Neural progenitor cell (in vitro differentiated cells): ENCODE measurements at regions not wholly inside any gene's neighbourhood (a gene's known extent, or its start where the extent isn't known, plus 50 kb on each side); places are given as distances from the start of the nearest gene placed in this dataset.
"Not testable (repeated sequence)": the region's sequence is repeated elsewhere in the genome, so short reads cannot be mapped to it uniquely, and the experiment has no call there.

ENCODE experiments used
- DNase-seq: peaks from one replicate; pipeline ENCODE4 v3.0.0-alpha.2; 2016; ENCODE audit warnings: low spot score
- H2AFZ ChIP-seq: fragments of 200-600 bp; sonication (generic); replicated peaks from 2 replicates; pipeline ENCODE4 v1.6.1; 2016; ENCODE audit warnings: antibody characterized with exemption
- H3F3A ChIP-seq: fragments of 200-600 bp; sonication (generic); 2 replicates; pipeline ENCODE4 v1.6.1; 2016; ENCODE audit warnings: antibody characterized with exemption, low read depth
- H3K27ac ChIP-seq: fragments of 200-600 bp; sonication (generic); 2 replicates; pipeline ENCODE4 v1.5.1; 2016; ENCODE audit warnings: mild to moderate bottlenecking
- H3K27me3 ChIP-seq: fragments of 200-600 bp; sonication (generic); 2 replicates; pipeline ENCODE4 v1.6.1; 2016; ENCODE audit warnings: mild to moderate bottlenecking, moderate library complexity
- H3K36me3 ChIP-seq: fragments of 200-600 bp; sonication (generic); 2 replicates; pipeline ENCODE4 v1.5.1; 2016
- H3K4me1 ChIP-seq: fragments of 200-600 bp; sonication (generic); 2 replicates; pipeline ENCODE4 v1.6.1; 2016; ENCODE audit warnings: mixed run types
- H3K4me2 ChIP-seq: fragments of 200-600 bp; sonication (generic); 2 replicates; pipeline ENCODE4 v1.6.1; 2016
- H3K4me3 ChIP-seq: fragments of 200-600 bp; sonication (generic); 2 replicates; pipeline ENCODE4 v1.5.1; 2016
- H3K79me2 ChIP-seq: fragments of 200-600 bp; sonication (generic); 2 replicates; pipeline ENCODE4 v1.6.1; 2016; ENCODE audit warnings: low read depth
- H3K9ac ChIP-seq: fragments of 200-600 bp; sonication (generic); 2 replicates; pipeline ENCODE4 v1.6.1; 2016
- H3K9me3 ChIP-seq: fragments of 200-600 bp; sonication (generic); 2 replicates; pipeline ENCODE4 v1.5.1; 2016; ENCODE audit warnings: low read depth
- H4K20me1 ChIP-seq: fragments of 200-600 bp; sonication (generic); 2 replicates; pipeline ENCODE4 v1.6.1; 2016; ENCODE audit warnings: low read depth
- H3K27ac Mint-ChIP-seq: 3 replicates; pipeline ENCODE4 v1.8.0; 2021; ENCODE audit warnings: mixed read lengths
- H3K27me3 Mint-ChIP-seq: 2 replicates; pipeline ENCODE4 v1.8.0; 2022; ENCODE audit warnings: low read depth, mild to moderate bottlenecking, inconsistent platforms, moderate library complexity, mixed read lengths; ENCODE audit not compliant: insufficient read depth
- H3K36me3 Mint-ChIP-seq: 3 replicates; pipeline ENCODE4 v1.8.0; 2021; ENCODE audit warnings: mixed read lengths
- H3K4me1 Mint-ChIP-seq: 3 replicates; pipeline ENCODE4 v1.8.0; 2021; ENCODE audit warnings: mixed read lengths
- H3K4me3 Mint-ChIP-seq: 3 replicates; pipeline ENCODE4 v1.8.0; 2021; ENCODE audit warnings: mild to moderate bottlenecking, moderate library complexity, mixed read lengths
- H3K9me3 Mint-ChIP-seq: 3 replicates; pipeline ENCODE4 v1.8.0; 2020; ENCODE audit warnings: mixed read lengths
- EZH2 ChIP-seq: fragments of 200-600 bp; sonication (generic); IDR thresholded peaks from 2 replicates; pipeline ENCODE4 v1.6.1; 2017; ENCODE audit warnings: antibody characterized with exemption, mild to moderate bottlenecking, moderate library complexity
- EZH2phosphoT487 ChIP-seq: fragments of 200-600 bp; sonication (generic); IDR thresholded peaks from 2 replicates; pipeline ENCODE4 v1.6.1; 2017; ENCODE audit warnings: antibody characterized with exemption
- TF ChIP-seq, protein P1 (sequence below): fragments of 200-600 bp; sonication (generic); IDR thresholded peaks from 2 replicates; pipeline ENCODE4 v1.5.1; 2017; ENCODE audit warnings: antibody characterized with exemption, mild to moderate bottlenecking

DNA sequence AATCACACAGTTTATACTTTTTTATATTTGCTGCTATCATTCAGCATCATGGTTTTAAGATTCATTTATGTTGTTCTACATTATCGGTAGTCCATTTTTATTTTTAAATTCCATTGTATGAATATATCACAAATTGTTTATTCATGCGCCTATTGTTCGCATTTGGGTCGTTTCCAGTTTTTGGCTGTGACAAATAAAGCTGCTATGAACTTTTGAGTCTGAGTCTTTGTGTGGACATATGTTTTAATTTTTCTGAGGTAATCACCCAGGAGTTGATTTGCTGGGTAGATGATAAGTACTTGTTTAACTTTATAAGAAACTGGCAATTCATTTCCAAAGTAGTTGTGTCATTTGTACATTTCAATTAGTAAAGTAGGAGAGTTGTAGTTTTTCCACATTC lies 74.2 kb upstream of the CSNK1A1L start:
- Histone ChIP-seq H3K4me1 (no peaks in the 10 kb centered on the region), H3K79me2 (no peaks in the 10 kb centered on the region), H4K20me1 (no peaks in the 10 kb centered on the region), H3K9ac (no peak overlapping the region), H3K27ac (no peak overlapping the region), H3K4me2 (no peak overlapping the region), H3K4me3 (no peak overlapping the region), H3F3A (no peaks in the 10 kb centered on the region), H2AFZ (no peak overlapping the region), H3K36me3 (no peaks in the 10 kb centered on the region), H3K9me3 (no peaks in the 10 kb centered on the region), H3K27me3 (no peaks in the 10 kb centered on the region)
- Mint-ChIP-seq H3K4me3 (no peak overlapping the region), H3K36me3 (no peaks in the 10 kb centered on the region), H3K4me1 (no peaks in the 10 kb centered on the region), H3K9me3 (peaks cover 7% of the 10 kb centered on the region), H3K27me3 (no peaks in the 10 kb centered on the region), H3K27ac (no peak overlapping the region)
- no peak for DNase-seq
- no peak for TF ChIP-seq EZH2phosphoT487
- no peak for TF ChIP-seq EZH2
- TF ChIP-seq, protein P1, sequence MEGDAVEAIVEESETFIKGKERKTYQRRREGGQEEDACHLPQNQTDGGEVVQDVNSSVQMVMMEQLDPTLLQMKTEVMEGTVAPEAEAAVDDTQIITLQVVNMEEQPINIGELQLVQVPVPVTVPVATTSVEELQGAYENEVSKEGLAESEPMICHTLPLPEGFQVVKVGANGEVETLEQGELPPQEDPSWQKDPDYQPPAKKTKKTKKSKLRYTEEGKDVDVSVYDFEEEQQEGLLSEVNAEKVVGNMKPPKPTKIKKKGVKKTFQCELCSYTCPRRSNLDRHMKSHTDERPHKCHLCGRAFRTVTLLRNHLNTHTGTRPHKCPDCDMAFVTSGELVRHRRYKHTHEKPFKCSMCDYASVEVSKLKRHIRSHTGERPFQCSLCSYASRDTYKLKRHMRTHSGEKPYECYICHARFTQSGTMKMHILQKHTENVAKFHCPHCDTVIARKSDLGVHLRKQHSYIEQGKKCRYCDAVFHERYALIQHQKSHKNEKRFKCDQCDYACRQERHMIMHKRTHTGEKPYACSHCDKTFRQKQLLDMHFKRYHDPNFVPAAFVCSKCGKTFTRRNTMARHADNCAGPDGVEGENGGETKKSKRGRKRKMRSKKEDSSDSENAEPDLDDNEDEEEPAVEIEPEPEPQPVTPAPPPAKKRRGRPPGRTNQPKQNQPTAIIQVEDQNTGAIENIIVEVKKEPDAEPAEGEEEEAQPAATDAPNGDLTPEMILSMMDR: no peak

DNA sequence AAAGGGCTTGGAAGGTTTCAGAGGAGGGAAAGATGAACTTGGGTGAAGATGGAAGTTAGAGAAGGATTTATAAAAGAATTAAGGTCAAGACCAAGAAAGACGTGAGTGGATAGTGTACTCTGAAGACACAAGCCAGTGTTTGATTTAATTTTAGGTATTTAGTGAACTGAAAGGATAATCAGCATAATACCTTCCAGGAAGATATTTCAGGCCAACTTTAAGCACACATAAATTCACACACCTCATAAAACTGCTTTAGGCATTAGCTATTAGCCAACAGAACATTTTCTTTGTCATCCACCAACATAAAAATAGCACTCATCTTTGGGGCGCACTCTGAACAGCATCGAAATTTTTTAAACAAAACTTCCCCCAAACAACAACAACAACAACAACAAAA lies 71.7 kb upstream of the CSNK1A1L start:
- H3K27ac Mint-ChIP-seq: no peak overlapping the region
- H3K4me3 Mint-ChIP-seq: no peak overlapping the region
- H3K4me3 ChIP-seq: no peak overlapping the region
- H3K27me3 Mint-ChIP-seq: no peaks in the 10 kb centered on the region
- no peak for DNase-seq
- H2AFZ ChIP-seq: no peak overlapping the region
- H3K4me1 Mint-ChIP-seq: no peaks in the 10 kb centered on the region
- no peaks in the 10 kb centered on the region for H3K9me3 ChIP-seq
- H3K4me1 ChIP-seq: no peaks in the 10 kb centered on the region
- no peak overlapping the region for H3K27ac ChIP-seq
- no peaks in the 10 kb centered on the region for H3K36me3 Mint-ChIP-seq
- TF ChIP-seq EZH2 (no peak), EZH2phosphoT487 (no peak)
- TF ChIP-seq, protein P1: no peak
- H3F3A ChIP-seq: no peaks in the 10 kb centered on the region
- no peaks in the 10 kb centered on the region for H3K79me2 ChIP-seq
- no peak overlapping the region for H3K9ac ChIP-seq
- no peaks in the 10 kb centered on the region for H3K9me3 Mint-ChIP-seq
- no peaks in the 10 kb centered on the region for H3K36me3 ChIP-seq
- no peak overlapping the region for H3K4me2 ChIP-seq
- H3K27me3 ChIP-seq: no peaks in the 10 kb centered on the region
- H4K20me1 ChIP-seq: no peaks in the 10 kb centered on the region

DNA sequence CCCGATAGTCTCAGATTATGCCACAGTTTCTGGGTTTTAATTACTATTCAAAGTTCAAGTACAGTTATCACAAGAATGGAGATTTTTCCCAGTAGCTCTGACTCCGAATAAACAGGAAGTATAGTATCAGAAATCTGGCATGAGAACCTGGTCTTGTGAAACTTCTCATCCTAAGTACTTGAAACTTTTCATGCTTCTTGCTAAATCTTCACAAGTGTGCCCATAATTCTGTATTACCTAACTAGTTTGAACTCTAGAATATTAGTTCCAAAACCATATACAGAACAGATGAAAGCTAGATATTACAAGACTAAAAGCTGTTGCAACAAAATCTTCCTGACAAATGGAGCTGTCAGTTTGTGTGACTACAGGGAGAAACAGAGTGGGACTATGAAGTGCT lies 70.5 kb upstream of the CSNK1A1L start:
- no peaks in the 10 kb centered on the region for H3K36me3 Mint-ChIP-seq
- H3F3A ChIP-seq: no peaks in the 10 kb centered on the region
- no peak for TF ChIP-seq EZH2
- TF ChIP-seq, protein P1: no peak
- no peak for TF ChIP-seq EZH2phosphoT487
- H3K4me3 Mint-ChIP-seq: no peak overlapping the region
- peaks cover 2% of the 10 kb centered on the region for H3K27me3 Mint-ChIP-seq
- H3K4me1 ChIP-seq: no peaks in the 10 kb centered on the region
- no peaks in the 10 kb centered on the region for H3K79me2 ChIP-seq
- no peaks in the 10 kb centered on the region for H3K9me3 ChIP-seq
- no peak for DNase-seq
- no peak overlapping the region for H2AFZ ChIP-seq
- no peaks in the 10 kb centered on the region for H4K20me1 ChIP-seq
- H3K27ac ChIP-seq: no peak overlapping the region
- no peaks in the 10 kb centered on the region for H3K27me3 ChIP-seq
- no peak overlapping the region for H3K4me3 ChIP-seq
- H3K9me3 Mint-ChIP-seq: no peaks in the 10 kb centered on the region
- H3K27ac Mint-ChIP-seq: no peak overlapping the region
- no peak overlapping the region for H3K4me2 ChIP-seq
- no peak overlapping the region for H3K9ac ChIP-seq
- no peaks in the 10 kb centered on the region for H3K36me3 ChIP-seq
- no peaks in the 10 kb centered on the region for H3K4me1 Mint-ChIP-seq

DNA sequence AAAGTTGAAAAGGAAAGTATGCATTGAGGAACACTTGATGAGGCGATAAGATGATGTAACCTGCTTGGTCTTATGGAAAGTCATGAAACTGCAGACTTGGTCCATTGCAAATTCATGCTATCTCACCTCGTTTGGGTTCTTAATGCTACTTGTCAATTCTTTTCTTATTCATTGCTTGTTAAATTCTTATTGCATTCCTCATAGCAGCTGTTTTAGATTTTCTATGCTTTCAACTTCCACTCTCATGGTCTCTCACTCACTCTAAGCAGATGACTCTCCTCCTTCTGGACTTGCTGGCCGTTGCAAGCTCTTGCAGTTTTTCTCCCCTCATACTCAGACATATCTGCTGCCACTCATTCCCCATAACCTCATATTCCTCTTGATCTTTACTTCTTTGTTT lies 67.8 kb upstream of the CSNK1A1L start:
- Histone ChIP-seq H3K4me2 (no peak overlapping the region), H2AFZ (no peak overlapping the region), H3F3A (no peaks in the 10 kb centered on the region), H3K27ac (no peak overlapping the region), H4K20me1 (no peaks in the 10 kb centered on the region), H3K79me2 (no peaks in the 10 kb centered on the region), H3K4me1 (no peaks in the 10 kb centered on the region), H3K4me3 (no peak overlapping the region), H3K36me3 (no peaks in the 10 kb centered on the region), H3K9ac (no peak overlapping the region), H3K27me3 (no peaks in the 10 kb centered on the region), H3K9me3 (no peaks in the 10 kb centered on the region)
- H3K4me3 Mint-ChIP-seq: no peak overlapping the region
- no peak for DNase-seq
- H3K9me3 Mint-ChIP-seq: no peaks in the 10 kb centered on the region
- H3K36me3 Mint-ChIP-seq: no peaks in the 10 kb centered on the region
- TF ChIP-seq, protein P1: no peak
- TF ChIP-seq EZH2 (no peak), EZH2phosphoT487 (no peak)
- peaks cover 2% of the 10 kb centered on the region for H3K27me3 Mint-ChIP-seq
- H3K4me1 Mint-ChIP-seq: no peaks in the 10 kb centered on the region
- no peak overlapping the region for H3K27ac Mint-ChIP-seq

DNA sequence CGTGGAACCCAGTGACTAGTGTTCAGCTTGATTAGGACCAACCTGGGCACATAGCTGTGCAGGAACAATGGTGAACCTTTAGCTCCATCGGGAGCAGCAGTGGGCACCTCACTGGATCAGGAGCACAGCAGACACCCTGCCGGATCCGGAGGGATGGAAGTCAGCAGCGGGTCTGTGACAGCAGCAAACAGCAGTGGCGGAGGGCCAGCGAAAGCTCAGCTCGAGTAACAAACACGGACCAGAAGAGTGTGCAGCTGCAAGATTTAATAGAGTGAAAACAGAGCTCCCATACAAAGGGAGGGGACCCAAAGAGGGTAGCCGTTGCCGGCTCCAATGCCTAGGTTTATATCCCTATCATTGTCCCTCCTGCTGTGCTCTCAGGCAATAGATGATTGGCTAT lies 66.8 kb upstream of the CSNK1A1L start:
- not testable (repeated sequence) for H3K9ac ChIP-seq, H3K27me3 Mint-ChIP-seq, DNase-seq, H2AFZ ChIP-seq, H3K9me3 Mint-ChIP-seq, H3K4me1 Mint-ChIP-seq, H3K27ac Mint-ChIP-seq, H3K27me3 ChIP-seq, H3F3A ChIP-seq, H3K4me3 ChIP-seq, H4K20me1 ChIP-seq, H3K36me3 Mint-ChIP-seq, H3K27ac ChIP-seq, H3K4me1 ChIP-seq, H3K4me2 ChIP-seq, H3K79me2 ChIP-seq, H3K36me3 ChIP-seq, H3K4me3 Mint-ChIP-seq, H3K9me3 ChIP-seq
